Vagina (tissue), 2 donors: ENCODE measurements at regions not wholly inside any gene's neighbourhood (a gene's known extent, or its start where the extent isn't known, plus 50 kb on each side); places are given as distances from the start of the nearest gene placed in this dataset.
"Not testable (repeated sequence)": the region's sequence is repeated elsewhere in the genome, so short reads cannot be mapped to it uniquely, and the experiment has no call there.

Experiments
- DNase-seq, 2 donors: peaks; one replicate each; pipeline ENCODE4 v3.0.0-alpha.2; 2017; ENCODE audit errors: extremely low spot score in 2 of 2
- H3K27ac ChIP-seq: fragments of 200-600 bp; sonication (generic); one replicate; pipeline ENCODE4 v1.5.1; 2019
- H3K27me3 ChIP-seq: fragments of 200-600 bp; sonication (generic); one replicate; pipeline ENCODE4 v1.5.1; 2019
- H3K36me3 ChIP-seq, 2 donors: fragments of 200-600 bp; sonication (generic); one replicate each; pipeline ENCODE4 v1.5.1; 2017 to 2019
- H3K4me1 ChIP-seq: fragments of 200-600 bp; sonication (generic); one replicate; pipeline ENCODE4 v1.5.1; 2019
- H3K4me3 ChIP-seq, 2 donors: fragments of 200-600 bp; sonication (generic); 1 replicate in 1 of 2; 2 replicates in 1 of 2; pipeline ENCODE4 v1.5.1; 2016 to 2019
- H3K9me3 ChIP-seq: fragments of 200-600 bp; sonication (generic); one replicate; pipeline ENCODE4 v1.5.1; 2019
- CTCF ChIP-seq, 3 experiments: fragments of 450-650 bp in 2 of 3; fragments of 200-600 bp in 1 of 3; sonication (generic) in 1 of 3; IDR thresholded peaks; one replicate each; pipeline ENCODE4 v1.5.1; 2017 to 2019; ENCODE audit warnings: antibody characterized with exemption in 3 of 3, mild to moderate bottlenecking in 2 of 3, moderate library complexity in 2 of 3
- POLR2A ChIP-seq, 2 donors: fragments of 450-650 bp; IDR thresholded peaks; one replicate each; pipeline ENCODE4 v1.6.1; 2017; ENCODE audit warnings: antibody characterized with exemption in 2 of 2, mild to moderate bottlenecking in 2 of 2, moderate library complexity in 2 of 2
- POLR2AphosphoS5 ChIP-seq, 2 donors: sonication (generic); formaldehyde crosslinking; IDR thresholded peaks; one replicate each; pipeline ENCODE4 v1.9.0; 2017; ENCODE audit warnings: antibody characterized with exemption in 2 of 2, mild to moderate bottlenecking in 2 of 2, low read depth in 1 of 2; ENCODE audit not compliant: insufficient read depth in 1 of 2
- intact Hi-C: fragments of 100-400 bp; cut with DNase I; formaldehyde crosslinking; loops from one replicate; pipeline ENCODE4 v1.15.1; 2023

- TF ChIP-seq CTCF (IDR thresholded peaks at IDR 0.05) (no peak), POLR2A (IDR thresholded peaks at IDR 0.05) (no peak), POLR2AphosphoS5 (IDR thresholded peaks at IDR 0.05; ENCODE audit: insufficient read depth in 1 of 2, low read depth in 1 of 2) (no peak)
- Histone ChIP-seq H3K4me1 (no peaks in the 10 kb centered on the region), H3K36me3 (no peaks in the 10 kb centered on the region), H3K4me3 (no peak overlapping the region), H3K27ac (no peak overlapping the region), H3K9me3 (no peaks in the 10 kb centered on the region), H3K27me3 (no peaks in the 10 kb centered on the region)
- no peak for DNase-seq
- intact Hi-C loops, result no loop called here
These were observed 335.3 kb upstream of the NRSN1 start for GRCh38 chr6:23790756-23791155.

DNA sequence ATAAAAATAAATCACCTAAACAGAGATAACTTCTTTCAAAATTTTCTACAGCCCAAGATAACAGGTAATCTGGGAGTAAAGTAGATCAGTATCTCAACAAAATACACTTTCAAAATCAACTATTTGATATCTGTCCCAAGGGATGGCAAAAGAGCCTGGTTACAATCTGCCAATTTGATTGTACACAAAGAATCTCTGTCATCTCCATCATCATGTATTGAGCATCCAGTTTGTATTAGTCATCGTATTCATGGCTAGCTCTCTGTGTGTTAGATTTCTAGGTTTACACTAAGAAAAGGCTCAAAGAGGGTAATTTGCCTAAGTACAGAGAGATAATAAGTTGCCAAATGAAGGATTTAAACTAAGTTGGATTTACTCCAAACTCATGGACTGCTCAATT lies 329.0 kb upstream of the NRSN1 start:
- intact Hi-C loops, result no loop called here
- no peak for DNase-seq
- Histone ChIP-seq H3K36me3 (no peaks in the 10 kb centered on the region), H3K9me3 (no peaks in the 10 kb centered on the region), H3K27ac (no peak overlapping the region), H3K4me1 (no peaks in the 10 kb centered on the region), H3K4me3 (no peak overlapping the region), H3K27me3 (no peaks in the 10 kb centered on the region)
- TF ChIP-seq POLR2AphosphoS5 (IDR thresholded peaks at IDR 0.05; ENCODE audit: insufficient read depth in 1 of 2, low read depth in 1 of 2), result no peak
- TF ChIP-seq POLR2A (IDR thresholded peaks at IDR 0.05), result no peak
- TF ChIP-seq CTCF (IDR thresholded peaks at IDR 0.05), result no peak

GRCh38 chr6:23804289-23804688 lies 321.7 kb upstream of the NRSN1 start:
- H3K27ac ChIP-seq, H3K4me1 ChIP-seq, H3K9me3 ChIP-seq, H3K36me3 ChIP-seq, DNase-seq, H3K4me3 ChIP-seq, H3K27me3 ChIP-seq: not testable (repeated sequence)
- intact Hi-C loops, result loop anchor here (5.0 kb wide), 1 partner anchor 572 kb away; no protein-coding TSS in a partner anchor

DNA sequence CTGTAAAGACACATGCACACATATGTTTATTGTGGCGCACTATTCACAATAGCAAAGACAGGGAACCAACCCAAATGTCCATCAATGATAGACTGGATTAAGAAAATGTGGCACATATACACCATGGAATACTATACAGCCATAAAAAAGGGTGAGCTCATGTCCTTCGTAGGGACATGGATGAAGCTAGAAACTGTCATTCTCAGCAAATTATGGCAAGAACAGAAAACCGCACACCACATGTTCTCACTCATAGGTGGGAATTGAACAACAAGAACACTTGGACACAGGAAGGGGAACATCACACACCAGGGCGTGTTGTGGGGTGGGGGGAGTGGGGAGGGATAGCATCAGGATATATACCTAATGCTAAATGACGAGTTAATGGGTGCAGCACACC lies 304.9 kb upstream of the NRSN1 start:
- H3K4me1 ChIP-seq, H3K36me3 ChIP-seq, H3K27ac ChIP-seq, H3K27me3 ChIP-seq, intact Hi-C loops, H3K9me3 ChIP-seq, DNase-seq, H3K4me3 ChIP-seq: not testable (repeated sequence)

DNA sequence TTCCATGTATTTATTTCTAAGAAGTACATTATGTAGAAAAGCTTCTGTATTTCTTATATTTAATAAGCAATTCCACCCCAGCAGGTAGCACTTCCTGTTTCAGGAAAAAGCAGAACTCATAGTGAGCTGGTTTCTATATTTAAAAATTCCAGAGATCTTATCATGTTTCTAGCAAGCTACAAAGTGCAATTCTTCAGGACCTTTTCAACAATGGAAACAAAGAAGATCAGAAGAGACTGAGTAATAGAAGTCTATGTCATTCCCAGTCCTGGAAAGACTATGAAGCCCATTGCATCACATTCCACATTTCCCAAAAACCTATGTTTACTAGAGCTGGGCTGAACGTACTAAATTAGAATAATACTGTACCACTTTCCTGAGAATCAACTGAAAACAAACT lies 302.6 kb upstream of the NRSN1 start:
- no peak overlapping the region for H3K27ac ChIP-seq
- DNase-seq, result no peak
- no peaks in the 10 kb centered on the region for H3K9me3 ChIP-seq
- intact Hi-C loops, result no loop called here
- no peaks in the 10 kb centered on the region for H3K4me1 ChIP-seq
- no peak for TF ChIP-seq POLR2AphosphoS5 (IDR thresholded peaks at IDR 0.05; ENCODE audit: insufficient read depth in 1 of 2, low read depth in 1 of 2)
- TF ChIP-seq CTCF (IDR thresholded peaks at IDR 0.05), result no peak
- TF ChIP-seq POLR2A (IDR thresholded peaks at IDR 0.05), result no peak
- no peaks in the 10 kb centered on the region for H3K27me3 ChIP-seq
- no peak overlapping the region for H3K4me3 ChIP-seq
- no peaks in the 10 kb centered on the region for H3K36me3 ChIP-seq

- DNase-seq, result no peak
- Histone ChIP-seq H3K27ac (no peak overlapping the region), H3K27me3 (no peaks in the 10 kb centered on the region), H3K36me3 (no peaks in the 10 kb centered on the region), H3K4me1 (no peaks in the 10 kb centered on the region), H3K4me3 (no peak overlapping the region), H3K9me3 (no peaks in the 10 kb centered on the region)
- TF ChIP-seq CTCF (IDR thresholded peaks at IDR 0.05) (no peak), POLR2AphosphoS5 (IDR thresholded peaks at IDR 0.05; ENCODE audit: insufficient read depth in 1 of 2, low read depth in 1 of 2) (no peak), POLR2A (IDR thresholded peaks at IDR 0.05) (no peak)
- intact Hi-C loops, result no loop called here
These were observed 299.4 kb upstream of the NRSN1 start for GRCh38 chr6:23826572-23826971.
